ENCODE measurements at regions not wholly inside any gene's neighbourhood (a gene's known extent, or its start where the extent isn't known, plus 50 kb on each side); places are given as distances from the start of the nearest gene placed in this dataset.

DNA sequence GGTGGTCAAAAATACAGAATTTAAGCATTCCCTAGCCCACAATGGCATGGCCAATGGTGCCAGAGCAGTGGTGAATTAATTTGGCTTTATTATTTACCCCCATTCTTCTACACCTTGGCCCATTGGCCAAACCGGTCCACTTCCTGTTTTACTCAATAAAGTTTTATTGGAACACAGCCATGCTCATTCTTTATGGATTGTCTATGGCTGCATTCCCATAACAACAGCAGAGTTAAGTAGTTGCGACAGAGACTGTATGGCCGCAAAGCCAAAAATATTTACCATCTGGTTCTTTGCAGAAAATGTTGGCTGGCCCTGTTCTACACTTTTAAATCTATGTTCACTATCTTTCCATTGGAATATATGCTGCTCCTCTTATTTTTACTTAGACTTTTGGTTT lies 130.3 kb upstream of the CCDC68 start:
- no peak for DNase-seq

- no peak for DNase-seq
Measured at GRCh38 chr18:55088561-55088960, 129.3 kb upstream of the CCDC68 start.

GRCh38 chr18:55088000-55088401 lies 128.7 kb upstream of the CCDC68 start:
- DNase-seq: no peak

GRCh38 chr18:55086906-55087305 lies 127.6 kb upstream of the CCDC68 start:
- no peak for DNase-seq

GRCh38 chr18:55085557-55086285 lies 126.5 kb upstream of the CCDC68 start:
- no peak for DNase-seq

GRCh38 chr18:55084550-55084949 lies 125.3 kb upstream of the CCDC68 start:
- no peak for DNase-seq

GRCh38 chr18:55083461-55083860 lies 124.2 kb upstream of the CCDC68 start:
- DNase-seq: no peak

DNA sequence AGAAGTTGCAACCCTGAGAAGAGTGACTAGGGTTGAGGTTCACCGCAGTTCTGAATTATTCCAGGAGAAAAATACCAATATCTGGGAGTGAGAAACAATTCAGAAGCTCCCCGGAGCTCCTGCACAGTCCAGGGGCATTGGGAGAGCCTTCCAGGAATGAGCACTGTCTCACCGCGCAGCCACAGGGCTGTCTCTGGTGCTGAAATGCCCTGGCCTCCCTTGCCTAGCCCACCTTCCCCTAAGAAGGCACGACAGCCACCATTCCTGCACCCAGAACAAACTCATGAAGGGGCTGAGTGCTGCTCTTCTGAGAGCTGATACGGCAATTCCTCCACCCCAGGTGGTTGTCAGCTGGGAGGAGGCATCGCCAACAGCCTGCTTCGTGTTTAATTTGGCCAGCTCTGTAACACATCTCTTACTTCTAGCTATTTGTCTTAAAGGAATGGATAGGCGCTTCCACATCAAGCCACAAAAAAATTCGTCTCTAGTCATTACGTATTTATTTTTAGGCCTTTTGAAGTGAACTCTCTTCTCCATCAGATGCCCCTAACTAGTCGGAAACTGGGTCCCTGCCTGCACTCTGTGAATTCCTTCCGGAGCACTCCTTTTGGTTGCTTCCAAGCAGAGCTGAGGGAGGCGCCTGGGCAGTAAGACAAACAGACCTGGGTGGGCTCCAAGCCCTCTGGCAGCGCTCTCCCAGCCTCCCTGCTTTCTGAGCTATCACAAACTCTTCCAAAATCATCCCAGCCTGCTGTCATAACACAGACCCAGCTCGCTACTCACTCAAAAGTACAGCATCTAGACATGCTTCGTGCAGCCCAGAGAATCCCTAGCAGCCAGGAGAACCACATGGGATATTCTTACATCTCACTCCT lies 120.5 kb upstream of the CCDC68 start:
- DNase-seq: no peak

GRCh38 chr18:55079067-55079466 lies 119.8 kb upstream of the CCDC68 start:
- no peak for DNase-seq

GRCh38 chr18:55078303-55078932 lies 119.2 kb upstream of the CCDC68 start:
- DNase-seq: no peak

DNA sequence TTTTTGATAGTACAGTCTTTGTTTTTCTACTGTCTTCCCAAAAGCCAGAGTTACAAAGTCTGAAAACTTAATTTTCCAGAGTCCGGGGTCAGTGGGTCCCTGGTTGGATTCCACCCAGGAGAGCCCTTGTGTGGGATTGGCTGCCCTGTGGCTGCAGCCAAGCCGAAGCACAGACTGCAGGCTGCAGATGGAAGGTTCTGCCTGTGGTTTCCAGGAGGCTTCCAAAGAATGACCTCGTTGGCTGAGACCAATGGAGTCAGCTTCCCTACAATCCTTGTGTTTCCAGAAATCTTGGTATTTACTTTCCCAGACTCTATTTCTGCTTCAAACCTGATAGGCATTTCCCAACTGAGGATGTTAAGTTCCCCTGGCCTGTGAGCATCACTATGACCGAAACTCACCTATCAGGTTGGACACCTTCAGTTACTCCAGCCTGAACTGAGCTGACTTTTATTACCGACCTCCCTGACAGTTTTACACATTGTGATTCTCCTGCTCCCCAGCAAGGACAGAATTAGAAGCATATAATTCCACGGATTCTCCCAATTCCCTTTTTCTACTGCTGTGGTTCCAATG lies 117.5 kb upstream of the CCDC68 start:
- no peak for DNase-seq

DNA sequence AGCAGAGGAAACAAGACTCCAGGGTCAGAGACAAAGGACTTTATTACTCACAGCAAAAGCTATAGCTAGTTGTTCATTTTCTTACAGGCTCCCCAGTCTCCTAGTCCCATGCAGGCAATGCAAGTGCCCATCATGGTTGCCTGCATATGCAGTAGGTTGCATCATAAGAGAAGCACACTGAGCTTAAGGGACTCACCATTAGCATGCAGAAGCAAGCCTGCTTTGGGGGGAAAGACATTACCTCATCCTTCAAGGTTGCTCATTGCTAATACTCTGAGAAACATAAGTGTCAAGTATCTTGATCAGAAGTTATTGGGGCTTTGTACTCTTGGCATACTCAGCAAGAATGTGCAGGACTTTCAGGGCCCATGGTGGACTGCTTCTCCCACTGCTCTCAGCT lies 114.6 kb upstream of the CCDC68 start:
- DNase-seq: no peak

GRCh38 chr18:55073116-55073515 lies 113.9 kb upstream of the CCDC68 start:
- DNase-seq: no peak

- DNase-seq: no peak
Measured at GRCh38 chr18:55072698-55073097, 113.4 kb upstream of the CCDC68 start.

GRCh38 chr18:55072181-55072580 lies 112.9 kb upstream of the CCDC68 start:
- DNase-seq: no peak

DNA sequence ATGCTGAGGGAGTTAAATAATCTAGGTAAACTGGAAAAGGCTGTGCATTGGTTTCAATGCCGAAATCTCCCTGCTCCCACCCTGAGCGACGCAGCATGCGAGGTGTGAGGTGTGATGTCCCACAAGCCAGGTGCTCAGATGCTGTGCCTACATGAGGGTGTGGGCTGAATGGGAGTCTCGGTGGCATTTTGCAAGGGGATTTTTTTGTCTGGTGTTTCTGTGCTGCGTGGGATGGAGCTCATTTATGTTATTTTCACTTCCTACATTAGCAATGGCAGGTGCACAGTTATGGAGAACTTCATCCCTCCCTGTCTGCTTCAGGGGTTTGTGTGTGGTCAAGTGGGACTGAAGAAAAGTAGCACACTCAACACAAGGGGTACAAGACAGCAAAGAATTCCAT lies 110.2 kb upstream of the CCDC68 start:
- no peak for DNase-seq

DNA sequence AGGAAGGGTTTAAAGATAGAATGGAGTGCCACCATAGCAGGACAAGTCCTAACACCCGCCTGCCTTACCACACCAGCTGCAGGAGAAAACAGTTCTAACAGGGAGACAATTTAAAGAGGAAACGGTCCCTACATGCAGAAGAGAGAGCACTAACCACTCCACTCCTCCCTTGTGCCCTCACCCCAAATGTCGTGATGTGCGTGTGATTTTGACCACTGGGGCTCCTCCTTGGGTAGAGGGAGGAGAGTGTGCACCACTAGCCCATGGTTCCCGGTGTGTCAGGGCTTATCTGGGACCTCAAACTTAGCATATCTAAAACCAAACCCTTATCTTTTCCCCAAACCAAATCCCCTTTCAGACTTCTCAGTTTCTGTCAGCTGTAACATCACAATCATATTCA lies 105.5 kb upstream of the CCDC68 start:
- DNase-seq: no peak

- no peak for DNase-seq
Measured at GRCh38 chr18:55064073-55064472, 104.8 kb upstream of the CCDC68 start.

DNA sequence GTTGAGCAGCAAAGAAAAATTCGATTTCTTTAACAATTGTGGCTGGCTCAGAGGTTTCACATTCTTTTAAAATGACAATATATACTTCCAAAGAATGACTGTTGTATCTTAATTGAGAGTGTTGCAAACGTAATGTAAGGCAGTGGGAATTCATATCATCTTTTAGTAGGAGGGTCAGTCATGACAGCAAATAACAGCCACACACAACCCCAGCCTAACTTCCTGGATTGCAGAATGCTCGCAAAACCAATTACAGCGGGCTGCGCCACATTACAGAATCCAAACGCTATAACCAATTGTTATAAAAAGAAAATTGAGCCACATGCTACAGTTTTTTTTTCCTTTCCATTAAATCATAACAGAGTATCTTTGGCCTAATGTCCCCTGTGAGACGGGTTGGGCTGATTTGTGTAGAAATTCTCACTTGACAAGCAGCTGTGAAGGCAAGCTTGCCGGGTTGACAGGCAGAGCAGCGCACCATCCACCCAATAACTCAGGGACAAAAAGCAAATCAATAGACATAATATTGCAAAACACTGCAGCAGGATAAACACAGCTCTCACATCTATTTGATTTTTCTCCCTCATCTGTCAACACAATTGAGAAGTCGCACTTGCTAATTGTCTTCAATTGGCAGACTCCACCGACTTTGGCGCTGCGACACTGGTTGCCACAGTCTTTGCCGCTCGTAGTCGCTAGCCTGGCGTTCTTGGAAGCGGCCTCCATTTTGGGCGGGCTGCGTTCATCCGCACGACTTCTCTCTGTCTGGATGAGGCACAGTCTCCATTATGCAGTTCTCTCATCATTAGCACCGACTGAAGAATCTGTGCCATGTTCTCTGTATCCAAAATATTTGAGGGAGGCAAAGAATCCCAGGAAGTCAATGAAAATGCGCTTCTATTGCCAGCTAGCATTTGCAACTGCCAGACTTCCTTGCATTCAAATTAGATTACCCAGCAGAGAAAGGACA lies 95.0 kb upstream of the CCDC68 start:
- no peak for DNase-seq

DNA sequence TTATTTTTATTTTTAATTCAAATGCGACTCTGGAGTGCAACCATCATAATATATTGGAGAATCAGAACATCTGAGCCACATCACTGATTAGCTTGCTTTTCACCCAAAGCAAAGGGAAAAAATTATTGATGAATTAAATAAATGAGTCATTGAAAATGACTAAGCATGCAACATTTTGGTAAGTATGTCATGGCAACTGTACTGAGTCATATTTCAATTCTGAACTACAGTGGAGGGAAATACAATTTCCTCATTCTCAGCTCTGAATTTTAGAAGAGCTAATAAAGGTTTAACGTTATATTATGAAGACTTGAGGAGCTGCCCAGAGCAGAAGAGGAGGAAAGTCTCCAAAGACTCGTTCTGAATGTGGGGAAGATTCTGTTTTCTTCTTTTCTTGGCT lies 89.6 kb upstream of the CCDC68 start:
- no peak for DNase-seq

GRCh38 chr18:55047546-55047945 lies 88.3 kb upstream of the CCDC68 start:
- DNase-seq: no peak

- no peak for DNase-seq
Measured at GRCh38 chr18:55041366-55041765, 82.1 kb upstream of the CCDC68 start.
